ENCODE measurements at regions not wholly inside any gene's neighbourhood (a gene's known extent, or its start where the extent isn't known, plus 50 kb on each side); places are given as distances from the start of the nearest gene placed in this dataset.

- TF ChIP-seq CTCFL (IDR thresholded peaks at IDR 0.05; ENCODE audit: borderline replicate concordance, insufficient read depth, low read depth, low read length, poor library complexity, severe bottlenecking), result peak; percentile 41
Observed at GRCh38 chr6:125512621-125513020, 210.9 kb upstream of the HDDC2 start (continued).

DNA sequence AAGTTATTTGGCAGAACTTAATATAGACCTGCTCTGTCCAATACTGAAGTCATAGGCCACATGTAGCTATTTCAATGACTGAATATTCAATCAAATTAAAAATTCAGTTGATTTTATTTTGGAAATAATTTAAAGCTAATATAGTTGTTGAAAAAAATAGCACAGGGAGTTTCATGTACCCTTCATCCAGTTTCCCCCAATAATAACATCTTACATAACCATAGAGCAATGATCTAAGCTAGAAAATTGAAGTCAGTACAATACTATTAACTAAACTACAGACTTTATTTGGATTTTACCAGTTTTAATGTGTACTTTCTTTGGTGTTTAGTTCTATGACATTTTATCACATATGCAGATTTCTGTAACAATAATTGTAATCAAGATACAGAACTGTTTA lies 212.2 kb upstream of the HDDC2 start:
- no peak for FAIRE-seq
- Histone ChIP-seq H3K36me3 (ENCODE audit: control insufficient read depth, insufficient read depth, low read length) (no peaks in the 10 kb centered on the region), H3K79me2 (ENCODE audit: control insufficient read depth, insufficient read depth, low read length) (no peaks in the 10 kb centered on the region), H3K4me2 (ENCODE audit: insufficient read depth, low read length) (no peak overlapping the region), H3K27me3 (ENCODE audit: control insufficient read depth in 2 of 2, insufficient read depth in 2 of 2, low read length in 2 of 2) (no peaks in the 10 kb centered on the region), H4K20me1 (replicated peaks; ENCODE audit: control insufficient read depth, insufficient read depth, low read length) (no peaks in the 10 kb centered on the region), H3K9me3 (replicated peaks; ENCODE audit: control insufficient read depth, insufficient read depth, low read depth, low read length) (no peaks in the 10 kb centered on the region), H3K27ac (ENCODE audit: extremely low read depth, low read depth, low read length) (no peak overlapping the region), H3K4me3 (no peak overlapping the region), H3K9me1 (ENCODE audit: control insufficient read depth, insufficient read depth, low read length) (no peaks in the 10 kb centered on the region), H2AFZ (ENCODE audit: low read depth, low read length) (no peak overlapping the region), H3K9ac (ENCODE audit: insufficient read depth in 1 of 2, low read depth in 2 of 2, low read length in 2 of 2) (no peak overlapping the region), H3K4me1 (replicated peaks in 1 of 2; ENCODE audit: control insufficient read depth in 2 of 2, insufficient read depth in 2 of 2, low read length in 2 of 2) (no peaks in the 10 kb centered on the region)
- no peak for ATAC-seq
- DNase-seq (ENCODE audit: extremely low read depth in 1 of 4, low spot score in 3 of 4), result no peak
- in situ Hi-C loops (cut with MboI) (no loop called here), intact Hi-C loops (cut with micrococcal nuclease) (loop anchor here (10.0 kb wide), 1 partner anchor 199 kb away; no protein-coding TSS in a partner anchor)
- ChIA-PET CTCF (ENCODE audit: low intra/inter-chr PET ratio) (no interaction called here), POLR2A (interaction anchor here (0.7 kb wide), 1 partner anchor 243 kb away, joined by 3 read pairs; no protein-coding TSS in a partner anchor)
- no TSS peak for BruUV-seq (replicated peaks)
- no peak for TF ChIP-seq MBD2 (IDR thresholded peaks at IDR 0.05; ENCODE audit: borderline replicate concordance, low read depth)
- TF ChIP-seq, protein P1, sequence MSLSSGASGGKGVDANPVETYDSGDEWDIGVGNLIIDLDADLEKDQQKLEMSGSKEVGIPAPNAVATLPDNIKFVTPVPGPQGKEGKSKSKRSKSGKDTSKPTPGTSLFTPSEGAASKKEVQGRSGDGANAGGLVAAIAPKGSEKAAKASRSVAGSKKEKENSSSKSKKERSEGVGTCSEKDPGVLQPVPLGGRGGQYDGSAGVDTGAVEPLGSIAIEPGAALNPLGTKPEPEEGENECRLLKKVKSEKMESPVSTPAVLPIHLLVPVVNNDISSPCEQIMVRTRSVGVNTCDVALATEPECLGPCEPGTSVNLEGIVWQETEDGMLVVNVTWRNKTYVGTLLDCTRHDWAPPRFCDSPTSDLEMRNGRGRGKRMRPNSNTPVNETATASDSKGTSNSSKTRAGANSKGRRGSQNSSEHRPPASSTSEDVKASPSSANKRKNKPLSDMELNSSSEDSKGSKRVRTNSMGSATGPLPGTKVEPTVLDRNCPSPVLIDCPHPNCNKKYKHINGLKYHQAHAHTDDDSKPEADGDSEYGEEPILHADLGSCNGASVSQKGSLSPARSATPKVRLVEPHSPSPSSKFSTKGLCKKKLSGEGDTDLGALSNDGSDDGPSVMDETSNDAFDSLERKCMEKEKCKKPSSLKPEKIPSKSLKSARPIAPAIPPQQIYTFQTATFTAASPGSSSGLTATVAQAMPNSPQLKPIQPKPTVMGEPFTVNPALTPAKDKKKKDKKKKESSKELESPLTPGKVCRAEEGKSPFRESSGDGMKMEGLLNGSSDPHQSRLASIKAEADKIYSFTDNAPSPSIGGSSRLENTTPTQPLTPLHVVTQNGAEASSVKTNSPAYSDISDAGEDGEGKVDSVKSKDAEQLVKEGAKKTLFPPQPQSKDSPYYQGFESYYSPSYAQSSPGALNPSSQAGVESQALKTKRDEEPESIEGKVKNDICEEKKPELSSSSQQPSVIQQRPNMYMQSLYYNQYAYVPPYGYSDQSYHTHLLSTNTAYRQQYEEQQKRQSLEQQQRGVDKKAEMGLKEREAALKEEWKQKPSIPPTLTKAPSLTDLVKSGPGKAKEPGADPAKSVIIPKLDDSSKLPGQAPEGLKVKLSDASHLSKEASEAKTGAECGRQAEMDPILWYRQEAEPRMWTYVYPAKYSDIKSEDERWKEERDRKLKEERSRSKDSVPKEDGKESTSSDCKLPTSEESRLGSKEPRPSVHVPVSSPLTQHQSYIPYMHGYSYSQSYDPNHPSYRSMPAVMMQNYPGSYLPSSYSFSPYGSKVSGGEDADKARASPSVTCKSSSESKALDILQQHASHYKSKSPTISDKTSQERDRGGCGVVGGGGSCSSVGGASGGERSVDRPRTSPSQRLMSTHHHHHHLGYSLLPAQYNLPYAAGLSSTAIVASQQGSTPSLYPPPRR (CRISPR knock-in tag; IDR thresholded peaks at IDR 0.05; ENCODE audit: borderline replicate concordance), result no peak
- TF ChIP-seq, protein P2, sequence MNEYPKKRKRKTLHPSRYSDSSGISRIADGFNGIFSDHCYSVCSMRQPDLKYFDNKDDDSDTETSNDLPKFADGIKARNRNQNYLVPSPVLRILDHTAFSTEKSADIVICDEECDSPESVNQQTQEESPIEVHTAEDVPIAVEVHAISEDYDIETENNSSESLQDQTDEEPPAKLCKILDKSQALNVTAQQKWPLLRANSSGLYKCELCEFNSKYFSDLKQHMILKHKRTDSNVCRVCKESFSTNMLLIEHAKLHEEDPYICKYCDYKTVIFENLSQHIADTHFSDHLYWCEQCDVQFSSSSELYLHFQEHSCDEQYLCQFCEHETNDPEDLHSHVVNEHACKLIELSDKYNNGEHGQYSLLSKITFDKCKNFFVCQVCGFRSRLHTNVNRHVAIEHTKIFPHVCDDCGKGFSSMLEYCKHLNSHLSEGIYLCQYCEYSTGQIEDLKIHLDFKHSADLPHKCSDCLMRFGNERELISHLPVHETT (CRISPR knock-in tag; conservative IDR thresholded peaks at IDR 0.05 in 1 of 2, IDR thresholded peaks at IDR 0.05 in 1 of 2), result no peak
- no peak for TF ChIP-seq ZNF655 (CRISPR knock-in tag; IDR thresholded peaks at IDR 0.05)
- TF ChIP-seq, protein P3, sequence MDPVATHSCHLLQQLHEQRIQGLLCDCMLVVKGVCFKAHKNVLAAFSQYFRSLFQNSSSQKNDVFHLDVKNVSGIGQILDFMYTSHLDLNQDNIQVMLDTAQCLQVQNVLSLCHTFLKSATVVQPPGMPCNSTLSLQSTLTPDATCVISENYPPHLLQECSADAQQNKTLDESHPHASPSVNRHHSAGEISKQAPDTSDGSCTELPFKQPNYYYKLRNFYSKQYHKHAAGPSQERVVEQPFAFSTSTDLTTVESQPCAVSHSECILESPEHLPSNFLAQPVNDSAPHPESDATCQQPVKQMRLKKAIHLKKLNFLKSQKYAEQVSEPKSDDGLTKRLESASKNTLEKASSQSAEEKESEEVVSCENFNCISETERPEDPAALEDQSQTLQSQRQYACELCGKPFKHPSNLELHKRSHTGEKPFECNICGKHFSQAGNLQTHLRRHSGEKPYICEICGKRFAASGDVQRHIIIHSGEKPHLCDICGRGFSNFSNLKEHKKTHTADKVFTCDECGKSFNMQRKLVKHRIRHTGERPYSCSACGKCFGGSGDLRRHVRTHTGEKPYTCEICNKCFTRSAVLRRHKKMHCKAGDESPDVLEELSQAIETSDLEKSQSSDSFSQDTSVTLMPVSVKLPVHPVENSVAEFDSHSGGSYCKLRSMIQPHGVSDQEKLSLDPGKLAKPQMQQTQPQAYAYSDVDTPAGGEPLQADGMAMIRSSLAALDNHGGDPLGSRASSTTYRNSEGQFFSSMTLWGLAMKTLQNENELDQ (CRISPR knock-in tag; IDR thresholded peaks at IDR 0.05; ENCODE audit: borderline replicate concordance), result no peak
- no peak for TF ChIP-seq ZNF165 (CRISPR knock-in tag; IDR thresholded peaks at IDR 0.05; ENCODE audit: borderline replicate concordance)
